SK-N-SH (cell line): ENCODE measurements at regions not wholly inside any gene's neighbourhood (a gene's known extent, or its start where the extent isn't known, plus 50 kb on each side); places are given as distances from the start of the nearest gene placed in this dataset.

Experiments
- CTCF ChIA-PET: fragments of 300-600, 350-600 bp; formaldehyde crosslinking; extraction: SDS; loops from one replicate; lab custom pipeline; 2021; lab: Yijun Ruan, JAX
- POLR2A ChIA-PET: fragments of 350-600 bp; sonication (Branson Sonifier 250); formaldehyde crosslinking; extraction: SDS; loops from one replicate; lab custom pipeline; 2020; ENCODE audit warnings: antibody characterized with exemption, inconsistent platforms; lab: Yijun Ruan, JAX
- DNase-seq: peaks from one replicate; pipeline ENCODE4 v3.0.0; 2012
- H2AFZ ChIP-seq: fragments of 200-600 bp; sonication (generic); 2 replicates; pipeline ENCODE4 v1.8.1; 2016; ENCODE audit warnings: antibody characterized with exemption, mild to moderate bottlenecking, low read depth
- H3F3A ChIP-seq: fragments of 200-600 bp; sonication (generic); replicated peaks from 2 replicates; pipeline ENCODE3; 2016; ENCODE audit warnings: antibody characterized with exemption, mild to moderate bottlenecking; ENCODE audit not compliant: insufficient read depth
- H3K27ac ChIP-seq, 2 experiments: fragments of 200-500 bp in 1 of 2; fragments of 200-600 bp in 1 of 2; sonication (Bioruptor generic) in 1 of 2; sonication (generic), shearing (Covaris generic) in 1 of 2; 2 replicates each; pipeline versions ENCODE4 v1.5.1 to v1.6.1; 2014 to 2016; ENCODE audit warnings: low read depth in 2 of 2, inconsistent platforms in 1 of 2, low read length in 1 of 2, mild to moderate bottlenecking in 1 of 2, mixed read lengths in 1 of 2
- H3K27me3 ChIP-seq: fragments of 200-600 bp; sonication (generic), shearing (Covaris generic); 2 replicates; pipeline ENCODE4 v1.6.1; 2016; ENCODE audit warnings: mixed run types; ENCODE audit not compliant: insufficient read depth
- H3K36me3 ChIP-seq, 2 experiments: fragments of 200-500 bp in 1 of 2; fragments of 200-600 bp in 1 of 2; sonication (Bioruptor generic) in 1 of 2; sonication (generic) in 1 of 2; replicated peaks in 1 of 2; 2 replicates each; pipeline versions ENCODE3 to v1.5.1; 2014 to 2016; ENCODE audit warnings: low read length in 1 of 2, mild to moderate bottlenecking in 1 of 2; ENCODE audit not compliant: insufficient read depth in 2 of 2, control insufficient read depth in 1 of 2
- H3K4me1 ChIP-seq, 2 experiments: fragments of 200-500 bp in 1 of 2; fragments of 200-600 bp in 1 of 2; sonication (Bioruptor generic) in 1 of 2; sonication (generic), shearing (Covaris generic) in 1 of 2; 2 replicates each; pipeline versions ENCODE4 v1.5.1 to v1.6.1; 2014 to 2016; ENCODE audit warnings: low read depth in 1 of 2, low read length in 1 of 2, mixed run types in 1 of 2; ENCODE audit not compliant: insufficient read depth in 2 of 2, control insufficient read depth in 1 of 2
- H3K4me2 ChIP-seq: fragments of 200-600 bp; sonication (generic), shearing (Covaris generic); 2 replicates; pipeline ENCODE4 v1.6.1; 2017; ENCODE audit warnings: mixed run types
- H3K4me3 ChIP-seq, 2 experiments: fragments of 200-500 bp in 1 of 2; fragments of 200-600 bp in 1 of 2; sonication (Bioruptor generic) in 1 of 2; sonication (generic), shearing (Covaris generic) in 1 of 2; 2 replicates each; pipeline versions ENCODE4 v1.5.1 to v1.8.1; 2014 to 2016; ENCODE audit warnings: low read depth in 2 of 2, inconsistent platforms in 1 of 2, low read length in 1 of 2, mild to moderate bottlenecking in 1 of 2, mixed read lengths in 1 of 2, moderate library complexity in 1 of 2
- H3K79me2 ChIP-seq: fragments of 200-600 bp; sonication (generic); 2 replicates; pipeline ENCODE4 v1.8.1; 2017; ENCODE audit warnings: mild to moderate bottlenecking; ENCODE audit not compliant: insufficient read depth
- H3K9ac ChIP-seq: fragments of 200-600 bp; sonication (generic); 2 replicates; pipeline ENCODE4 v1.6.1; 2017; ENCODE audit warnings: mixed run types
- H3K9me2 ChIP-seq: fragments of 200-600 bp; sonication (generic); 2 replicates; pipeline ENCODE4 v1.6.1; 2017; ENCODE audit warnings: mixed run types
- H3K9me3 ChIP-seq: fragments of 200-600 bp; sonication (generic); 2 replicates; pipeline ENCODE4 v1.6.1; 2017; ENCODE audit warnings: mixed run types, mild to moderate bottlenecking, moderate library complexity
- H4K20me1 ChIP-seq: fragments of 200-600 bp; sonication (generic); 2 replicates; pipeline ENCODE4 v1.6.1; 2017; ENCODE audit warnings: mild to moderate bottlenecking, mixed run types; ENCODE audit not compliant: insufficient read depth
- FOSL2 ChIP-seq: IDR thresholded peaks from 2 replicates; pipeline ENCODE4 v1.4.0; 2012; ENCODE audit warnings: low read depth, mild to moderate bottlenecking, moderate library complexity, borderline replicate concordance
- FOXJ3 ChIP-seq: sonication (generic); formaldehyde crosslinking; IDR thresholded peaks from 2 replicates; pipeline ENCODE4 v1.5.1; 2020; ENCODE audit warnings: mild to moderate bottlenecking, missing genetic modification reagents
- JUND ChIP-seq: IDR thresholded peaks from 2 replicates; pipeline ENCODE4 v1.4.0; 2012
- PBX3 ChIP-seq: IDR thresholded peaks from 2 replicates; pipeline ENCODE4; 2012
- RAD21 ChIP-seq: IDR thresholded peaks from 2 replicates; pipeline ENCODE4 v1.6.1; 2012; ENCODE audit warnings: mild to moderate bottlenecking, low read length
- REST ChIP-seq: IDR thresholded peaks from 2 replicates; pipeline ENCODE4 v1.6.1; 2012; ENCODE audit warnings: mild to moderate bottlenecking, low read depth, low read length, moderate library complexity
- RFX5 ChIP-seq: IDR thresholded peaks from 2 replicates; pipeline ENCODE4 v1.6.1; 2012; ENCODE audit warnings: mild to moderate bottlenecking, improper control_type of control experiment, low read length
- WGBS: methylation state at CpG from one replicate; pipeline ENCODE4 v1.1.6; 2017; ENCODE audit warnings: low lambda C conversion rate; 5-methylcytosine and 5-hydroxymethylcytosine counted together

- no peaks in the 10 kb centered on the region for H3F3A ChIP-seq
- no peak for DNase-seq
- no peaks in the 10 kb centered on the region for H3K36me3 ChIP-seq
- TF ChIP-seq PBX3 (no peak), FOXJ3 (CRISPR knock-in tag) (no peak)
- no peak overlapping the region for H3K4me3 ChIP-seq
- H3K9ac ChIP-seq = no peak overlapping the region
- CTCF ChIA-PET = interaction anchor here (0.8 to 1.3 kb wide), 3 partner anchors 11 to 95 kb away, joined by 3 to 4 read pairs (median 3); no protein-coding TSS in a partner anchor
- POLR2A ChIA-PET = no interaction called here
- no peak overlapping the region for H3K4me2 ChIP-seq
- H3K79me2 ChIP-seq = no peaks in the 10 kb centered on the region
- no peaks in the 10 kb centered on the region for H3K9me2 ChIP-seq
- peaks cover 0 to 12% of the 10 kb centered on the region in 2 experiments; a peak in 1 of 4 replicates for H3K4me1 ChIP-seq
- 43% methylated on average over 1 of the region's 1 CpG for WGBS
- no peak overlapping the region for H3K27ac ChIP-seq
- H3K27me3 ChIP-seq = no peaks in the 10 kb centered on the region; the same call in 1 of the 2 replicates
- H4K20me1 ChIP-seq = no peaks in the 10 kb centered on the region
- H3K9me3 ChIP-seq = no peaks in the 10 kb centered on the region
- no peak overlapping the region for H2AFZ ChIP-seq
Observed at GRCh38 chr10:2948127-2948854, 119.1 kb upstream of the PFKP start.

- peaks cover 6% of the 10 kb centered on the region; the same call in 1 of the 2 replicates for H3K27me3 ChIP-seq
- TF ChIP-seq RAD21 = no peak
- no peak for TF ChIP-seq REST
- TF ChIP-seq RFX5 = no peak
- TF ChIP-seq FOSL2 = no peak
- TF ChIP-seq JUND = no peak
- H3K27ac ChIP-seq = no peak overlapping the region
- H3K9me3 ChIP-seq = no peaks in the 10 kb centered on the region
- no peak overlapping the region for H2AFZ ChIP-seq
- no peaks in the 10 kb centered on the region for H3K36me3 ChIP-seq
- ChIA-PET CTCF (interaction anchor here (1.4 kb wide), 1 partner anchor 12 kb away, joined by 5 read pairs; no protein-coding TSS in a partner anchor), POLR2A (no interaction called here)
- H3K4me3 ChIP-seq = no peak overlapping the region
- no peaks in the 10 kb centered on the region for H4K20me1 ChIP-seq
- no peaks in the 10 kb centered on the region for H3K79me2 ChIP-seq
- no peak overlapping the region for H3K4me2 ChIP-seq
- no peak overlapping the region for H3K9ac ChIP-seq
- WGBS = 64% methylated on average over 5 of the region's 5 CpGs
- DNase-seq = no peak
- H3F3A ChIP-seq = no peaks in the 10 kb centered on the region
- H3K4me1 ChIP-seq = peaks cover 0 to 12% of the 10 kb centered on the region in 2 experiments; a peak in 1 of 4 replicates
- H3K9me2 ChIP-seq = no peaks in the 10 kb centered on the region
Observed at GRCh38 chr10:2944788-2945187, 122.6 kb upstream of the PFKP start.
